Body of pancreas (tissue), 4 donors: ENCODE measurements at regions not wholly inside any gene's neighbourhood (a gene's known extent, or its start where the extent isn't known, plus 50 kb on each side); places are given as distances from the start of the nearest gene placed in this dataset.
A peak's percentile ranks its signal among the peaks of the same experiment; 100 is the strongest.
"Not testable (repeated sequence)": the region's sequence is repeated elsewhere in the genome, so short reads cannot be mapped to it uniquely, and the experiment has no call there.

Source experiments
- ATAC-seq: fragments of 150-250 bp; one replicate; pipeline ENCODE4 v1.9.1; 2016
- DNase-seq, 4 donors: peaks; one replicate each; pipeline ENCODE4 v3.0.0-alpha.2; 2019
- H3K27ac ChIP-seq, 4 donors: fragments of 200-600 bp; sonication (generic); 1 replicate in 3 of 4; 2 replicates in 1 of 4; pipeline versions ENCODE4 v1.5.1 to v1.6.1; 2016 to 2019; ENCODE audit warnings: mild to moderate bottlenecking in 1 of 4, mixed read lengths in 1 of 4, moderate library complexity in 1 of 4
- H3K27me3 ChIP-seq, 2 donors: fragments of 200-600 bp; sonication (generic); one replicate each; pipeline ENCODE4 v1.6.0; 2016; ENCODE audit warnings: mild to moderate bottlenecking in 1 of 2
- H3K36me3 ChIP-seq, 2 donors: fragments of 200-600 bp; sonication (generic); replicated peaks in 1 of 2; 2 replicates each; pipeline ENCODE4 v1.5.1; 2016; ENCODE audit warnings: low read depth in 2 of 2; ENCODE audit not compliant: insufficient read depth in 1 of 2
- H3K4me1 ChIP-seq: fragments of 200-600 bp; sonication (generic); one replicate; pipeline ENCODE4 v1.6.0; 2016
- H3K4me3 ChIP-seq, 2 donors: fragments of 200-600 bp; sonication (generic); 1 replicate in 1 of 2; 2 replicates in 1 of 2; pipeline ENCODE4 v1.5.1; 2016 to 2019
- H3K9me3 ChIP-seq, 3 donors: fragments of 200-600 bp; sonication (generic); 1 replicate in 2 of 3; 2 replicates in 1 of 3; pipeline ENCODE4 v1.5.1; 2016
- POLR2A ChIP-seq, 3 donors: fragments of 450-650 bp; IDR thresholded peaks; one replicate each; pipeline ENCODE4 v1.6.1; 2016; ENCODE audit warnings: antibody characterized with exemption in 3 of 3, mild to moderate bottlenecking in 2 of 3
- WGBS, 2 donors: methylation state at CpG; one replicate each; pipeline ENCODE4 v1.1.5; 2017; 5-methylcytosine and 5-hydroxymethylcytosine counted together
- intact Hi-C: fragments of 100-400 bp; cut with DNase I; formaldehyde crosslinking; loops from one replicate; pipeline ENCODE4 v1.15.1; 2023
- TF ChIP-seq, protein P1 (sequence below), 7 experiments: fragments of 450-650 bp in 4 of 7; fragments of 200-600 bp in 3 of 7; sonication (generic) in 3 of 7; IDR thresholded peaks; one replicate each; pipeline ENCODE4 v1.5.1; 2016 to 2019; ENCODE audit warnings: antibody characterized with exemption in 7 of 7

DNA sequence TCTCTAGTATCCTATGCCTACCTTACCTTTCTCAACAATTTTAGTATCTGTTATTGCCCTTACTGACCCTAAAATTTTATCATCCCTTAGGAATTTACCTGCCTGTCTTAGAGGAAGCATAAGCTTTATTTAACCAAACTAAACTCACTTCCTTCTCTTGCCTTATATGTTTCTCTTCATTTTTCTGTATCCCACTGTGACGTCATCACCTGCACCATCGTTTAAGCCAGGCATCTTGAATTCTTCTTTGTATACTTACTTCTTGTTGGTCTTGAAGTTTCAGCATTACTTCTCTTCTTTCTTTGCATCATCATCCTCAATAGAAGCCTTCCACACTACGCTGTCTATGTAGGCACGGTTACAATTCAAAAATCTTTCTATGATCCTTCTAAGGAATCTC, 231.0 kb upstream of the SMIM30 start:
- no peak for DNase-seq
- Histone ChIP-seq H3K9me3 (no peaks in the 10 kb centered on the region), H3K36me3 (no peaks in the 10 kb centered on the region), H3K4me3 (no peak overlapping the region), H3K27ac (no peak overlapping the region), H3K4me1 (no peaks in the 10 kb centered on the region), H3K27me3 (no peaks in the 10 kb centered on the region)
- TF ChIP-seq, protein P1, sequence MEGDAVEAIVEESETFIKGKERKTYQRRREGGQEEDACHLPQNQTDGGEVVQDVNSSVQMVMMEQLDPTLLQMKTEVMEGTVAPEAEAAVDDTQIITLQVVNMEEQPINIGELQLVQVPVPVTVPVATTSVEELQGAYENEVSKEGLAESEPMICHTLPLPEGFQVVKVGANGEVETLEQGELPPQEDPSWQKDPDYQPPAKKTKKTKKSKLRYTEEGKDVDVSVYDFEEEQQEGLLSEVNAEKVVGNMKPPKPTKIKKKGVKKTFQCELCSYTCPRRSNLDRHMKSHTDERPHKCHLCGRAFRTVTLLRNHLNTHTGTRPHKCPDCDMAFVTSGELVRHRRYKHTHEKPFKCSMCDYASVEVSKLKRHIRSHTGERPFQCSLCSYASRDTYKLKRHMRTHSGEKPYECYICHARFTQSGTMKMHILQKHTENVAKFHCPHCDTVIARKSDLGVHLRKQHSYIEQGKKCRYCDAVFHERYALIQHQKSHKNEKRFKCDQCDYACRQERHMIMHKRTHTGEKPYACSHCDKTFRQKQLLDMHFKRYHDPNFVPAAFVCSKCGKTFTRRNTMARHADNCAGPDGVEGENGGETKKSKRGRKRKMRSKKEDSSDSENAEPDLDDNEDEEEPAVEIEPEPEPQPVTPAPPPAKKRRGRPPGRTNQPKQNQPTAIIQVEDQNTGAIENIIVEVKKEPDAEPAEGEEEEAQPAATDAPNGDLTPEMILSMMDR (IDR thresholded peaks at IDR 0.05), result no peak
- TF ChIP-seq POLR2A (IDR thresholded peaks at IDR 0.05), result no peak
- intact Hi-C loops, result no loop called here
- 70 to 79% methylated on average over 4 of the region's 4 CpGs for WGBS, 2 donors
- ATAC-seq, result no peak

DNA sequence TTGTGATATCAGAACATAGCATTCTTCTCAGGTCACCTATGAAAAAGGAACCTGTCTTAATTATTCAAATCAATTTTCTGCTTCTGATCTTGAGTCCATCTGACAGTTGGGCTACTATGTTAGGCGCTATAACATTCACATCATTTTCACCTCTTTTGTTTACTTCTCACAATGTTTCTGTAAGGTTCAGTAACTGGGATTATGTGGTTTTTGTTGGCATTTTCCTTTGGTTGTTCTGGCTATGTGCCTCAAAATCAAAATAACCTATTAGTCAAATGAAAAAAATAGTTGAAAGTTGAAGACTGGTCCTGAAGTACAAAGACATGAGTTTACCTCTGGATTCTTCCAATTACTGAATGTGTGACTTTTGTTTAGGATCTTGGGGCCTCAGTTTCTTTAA, 221.3 kb upstream of the SMIM30 start:
- H3K27me3 ChIP-seq, result no peaks in the 10 kb centered on the region
- TF ChIP-seq, protein P1 (IDR thresholded peaks at IDR 0.05), result no peak
- no peak for TF ChIP-seq POLR2A (IDR thresholded peaks at IDR 0.05)
- no peak for DNase-seq
- intact Hi-C loops, result no loop called here
- no peaks in the 10 kb centered on the region for H3K36me3 ChIP-seq
- ATAC-seq, result no peak
- H3K27ac ChIP-seq, result no peak overlapping the region
- WGBS, 2 donors, result 76 to 85% methylated on average over 1 of the region's 1 CpG
- no peak overlapping the region for H3K4me3 ChIP-seq
- no peaks in the 10 kb centered on the region for H3K9me3 ChIP-seq
- H3K4me1 ChIP-seq, result no peaks in the 10 kb centered on the region

DNA sequence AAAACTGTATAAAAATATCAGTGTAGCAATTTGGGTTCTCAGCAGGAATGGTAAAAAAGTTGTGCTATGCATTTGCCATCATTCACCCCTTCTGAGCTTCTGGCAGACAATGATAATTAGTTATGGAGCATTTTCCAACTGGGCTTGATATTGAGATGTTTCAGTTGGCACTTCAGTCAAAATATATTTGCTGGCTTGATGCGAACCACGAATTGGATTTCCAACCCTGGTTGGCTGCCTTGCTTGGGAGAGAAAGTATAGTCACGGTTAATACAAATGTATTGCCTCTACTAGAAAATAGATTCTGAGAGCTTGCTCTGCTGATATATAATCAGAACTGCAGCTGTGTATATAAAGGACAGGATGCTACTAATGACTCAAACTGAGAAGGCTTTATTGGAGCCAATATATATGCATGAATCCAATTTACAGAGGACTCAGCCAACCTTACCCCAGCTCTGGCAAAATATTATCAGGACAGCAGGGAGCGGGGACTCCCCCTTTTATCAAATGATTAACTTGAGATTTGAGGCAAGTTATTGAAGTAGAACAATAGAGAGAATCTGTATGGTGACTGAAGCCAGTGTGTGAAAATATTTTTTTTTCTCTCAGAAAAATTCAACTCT, 219.8 kb upstream of the SMIM30 start:
- H3K36me3 ChIP-seq, result no peaks in the 10 kb centered on the region
- H3K9me3 ChIP-seq, result no peaks in the 10 kb centered on the region
- no peak for TF ChIP-seq POLR2A (IDR thresholded peaks at IDR 0.05)
- TF ChIP-seq, protein P1 (IDR thresholded peaks at IDR 0.05), result no peak
- 80 to 83% methylated on average over 4 of the region's 4 CpGs for WGBS, 2 donors
- H3K27ac ChIP-seq, result no peak overlapping the region
- no peak for ATAC-seq
- intact Hi-C loops, result no loop called here
- H3K27me3 ChIP-seq, result no peaks in the 10 kb centered on the region
- H3K4me1 ChIP-seq, result no peaks in the 10 kb centered on the region
- no peak for DNase-seq
- H3K4me3 ChIP-seq, result no peak overlapping the region

DNA sequence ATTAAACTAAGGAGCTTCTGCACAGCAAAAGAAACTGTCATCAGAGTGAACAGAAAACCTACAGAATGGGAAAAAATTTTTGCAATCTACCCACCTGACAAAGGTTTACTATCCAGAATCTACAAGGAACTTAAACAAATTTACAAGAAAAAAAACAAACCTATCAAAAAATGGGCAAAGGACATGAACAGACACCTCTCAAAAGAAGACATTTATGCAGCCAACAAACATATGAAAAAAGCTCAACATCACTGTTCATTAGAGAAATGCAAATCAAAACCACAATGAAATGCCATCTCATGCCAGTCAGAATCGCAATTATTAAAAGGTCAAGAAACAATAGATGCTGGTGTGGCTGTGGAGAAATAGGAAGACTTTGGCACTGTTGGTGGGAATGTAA, 218.5 kb upstream of the SMIM30 start:
- ATAC-seq, intact Hi-C loops, H3K4me3 ChIP-seq, DNase-seq, H3K36me3 ChIP-seq, H3K9me3 ChIP-seq, H3K4me1 ChIP-seq, H3K27me3 ChIP-seq, H3K27ac ChIP-seq: not testable (repeated sequence)
- WGBS, 2 donors, result 88 to 89% methylated on average over 1 of the region's 1 CpG

DNA sequence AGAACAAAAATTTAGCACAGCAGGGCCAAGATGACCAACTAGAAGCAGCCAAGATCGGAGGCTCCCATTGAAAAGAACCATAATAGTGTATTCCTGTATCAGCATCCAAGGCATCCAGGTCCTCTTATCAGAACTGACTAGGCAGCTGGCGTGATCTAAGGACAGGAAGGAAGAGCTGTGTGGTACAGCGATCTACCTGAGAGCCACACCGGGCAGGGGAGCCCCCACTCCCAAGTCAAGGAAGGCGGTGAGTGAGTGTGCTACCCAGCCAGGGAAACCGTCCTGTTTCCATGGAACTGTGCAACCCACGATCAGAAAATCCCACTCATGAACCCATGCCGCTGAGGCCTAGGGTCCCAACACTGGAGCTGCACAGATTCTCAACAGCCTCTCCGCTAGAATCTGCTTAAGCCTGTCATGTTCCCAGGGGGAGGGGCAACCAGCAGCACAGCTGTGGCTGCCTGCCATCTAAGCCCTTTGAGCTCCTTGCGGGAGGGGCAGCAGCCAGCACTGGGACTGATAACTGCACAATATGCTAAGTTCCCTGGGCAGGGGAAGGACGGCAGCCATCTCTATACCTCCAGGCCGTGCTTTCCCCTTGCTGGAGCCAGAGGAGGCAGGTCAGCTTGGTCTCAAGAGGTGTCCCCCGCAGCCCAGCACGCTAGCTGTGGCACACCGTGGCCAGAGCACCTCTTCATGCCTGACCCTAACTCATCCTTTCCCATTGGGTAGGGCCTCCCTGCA, 213.0 kb upstream of the SMIM30 start:
- intact Hi-C loops, result no loop called here
- DNase-seq (peak in 3 of 4 donors; percentile 3 to 29 (median 11)), ATAC-seq (no peak)

More for the DNA sequence above, 213.0 kb upstream of the SMIM30 start:
- no peaks in the 10 kb centered on the region for H3K4me1 ChIP-seq
- H3K36me3 ChIP-seq, result no peaks in the 10 kb centered on the region
- no peak overlapping the region for H3K27ac ChIP-seq
- no peaks in the 10 kb centered on the region for H3K27me3 ChIP-seq
- H3K9me3 ChIP-seq, result no peaks in the 10 kb centered on the region
- 73 to 87% methylated on average over 14 to 15 of the region's 15 CpGs for WGBS, 2 donors
- H3K4me3 ChIP-seq, result no peak overlapping the region
- TF ChIP-seq, protein P1 (IDR thresholded peaks at IDR 0.05), result no peak
- TF ChIP-seq POLR2A (IDR thresholded peaks at IDR 0.05), result no peak
